Effector CD8-positive, alpha-beta T cell (primary cell): ENCODE measurements at regions not wholly inside any gene's neighbourhood (a gene's known extent, or its start where the extent isn't known, plus 50 kb on each side); places are given as distances from the start of the nearest gene placed in this dataset.

Experiments used
- DNase-seq: peaks from one replicate; lab custom pipeline; 2025; lab: John Stamatoyannopoulos, UW

GRCh38 chr10:79004311-79004710 lies 64.5 kb upstream of the ZMIZ1 start:
- no peak for DNase-seq

- no peak for DNase-seq
Measured at GRCh38 chr10:79005126-79005810, 63.5 kb upstream of the ZMIZ1 start.

GRCh38 chr10:79007018-79007417 lies 61.7 kb upstream of the ZMIZ1 start:
- DNase-seq, result no peak

GRCh38 chr10:79007421-79008319 lies 61.1 kb upstream of the ZMIZ1 start:
- DNase-seq, result no peak

- no peak for DNase-seq
Measured at GRCh38 chr10:79009145-79009544, 59.6 kb upstream of the ZMIZ1 start.

GRCh38 chr10:79012567-79012966 lies 56.2 kb upstream of the ZMIZ1 start:
- DNase-seq, result no peak

GRCh38 chr10:79013406-79013987 lies 55.3 kb upstream of the ZMIZ1 start:
- no peak for DNase-seq

- DNase-seq, result no peak
Measured at GRCh38 chr10:79014796-79015195, 54.0 kb upstream of the ZMIZ1 start.

GRCh38 chr10:79017882-79018520 lies 50.8 kb upstream of the ZMIZ1 start:
- DNase-seq, result no peak

GRCh38 chr10:79018521-79019011 lies 50.2 kb upstream of the ZMIZ1 start:
- no peak for DNase-seq
